HL-60 (cell line): ENCODE measurements at regions not wholly inside any gene's neighbourhood (a gene's known extent, or its start where the extent isn't known, plus 50 kb on each side); places are given as distances from the start of the nearest gene placed in this dataset.

Experiments
- DNase-seq, 2 experiments: peaks; one replicate each; pipeline ENCODE4 v3.0.0-alpha.2; 2010 to 2020; ENCODE audit warnings: low read depth in 1 of 2, low spot score in 1 of 2
- H3K27ac ChIP-seq: fragments of 250-450 bp; sonication (Bioruptor Pico); replicated peaks from 2 replicates; pipeline ENCODE4 v1.5.1; 2020; ENCODE audit warnings: mild to moderate bottlenecking, moderate library complexity
- H3K27me3 ChIP-seq: fragments of 250-450 bp; sonication (Bioruptor Pico); 2 replicates; pipeline ENCODE4 v1.5.1; 2021; ENCODE audit warnings: mild to moderate bottlenecking, moderate library complexity; ENCODE audit not compliant: insufficient read depth, poor library complexity, severe bottlenecking
- H3K4me3 ChIP-seq: replicated peaks from 2 replicates; pipeline ENCODE4 v1.5.1; 2011; ENCODE audit warnings: mild to moderate bottlenecking, control low read depth, low read length; ENCODE audit not compliant: insufficient read depth
- CTCF ChIP-seq: IDR thresholded peaks from one replicate; pipeline ENCODE4 v1.5.1; 2011; ENCODE audit warnings: low read length, control low read depth, inconsistent platforms; ENCODE audit not compliant: insufficient read depth
- GABPA ChIP-seq: IDR thresholded peaks from 2 replicates; pipeline ENCODE4 v1.6.1; 2012; ENCODE audit warnings: low read depth
- POLR2AphosphoS5 ChIP-seq: IDR thresholded peaks from 2 replicates; pipeline ENCODE4 v1.6.1; 2012; ENCODE audit warnings: low read depth
- REST ChIP-seq: IDR thresholded peaks from 2 replicates; pipeline ENCODE4 v1.6.1; 2012; ENCODE audit warnings: low read depth; ENCODE audit not compliant: insufficient replicate concordance
- SPI1 ChIP-seq: IDR thresholded peaks from 2 replicates; pipeline ENCODE4 v1.6.1; 2012; ENCODE audit warnings: low read depth, mild to moderate bottlenecking, borderline replicate concordance

GRCh38 chr20:6914986-6915385 lies 147.5 kb downstream of the BMP2 start:
- DNase-seq, result no peak
- Histone ChIP-seq H3K27me3 (no peaks in the 10 kb centered on the region), H3K27ac (no peak overlapping the region), H3K4me3 (no peak overlapping the region)
- TF ChIP-seq POLR2AphosphoS5 (no peak), SPI1 (no peak), REST (no peak), GABPA (no peak), CTCF (no peak)

- Histone ChIP-seq H3K4me3 (no peak overlapping the region), H3K27ac (no peak overlapping the region), H3K27me3 (no peaks in the 10 kb centered on the region)
- TF ChIP-seq CTCF, result no peak
- TF ChIP-seq SPI1, result peak; percentile 49; the same call in 1 of the 2 replicates
- no peak for DNase-seq
Measured at GRCh38 chr20:6916938-6917337, 149.5 kb downstream of the BMP2 start.

- no peaks in the 10 kb centered on the region for H3K27me3 ChIP-seq
Measured at GRCh38 chr20:6919792-6920468, 152.4 kb downstream of the BMP2 start.

More at GRCh38 chr20:6919792-6920468, 152.4 kb downstream of the BMP2 start:
- Histone ChIP-seq H3K4me3 (no peak overlapping the region), H3K27ac (no peak overlapping the region)
- TF ChIP-seq CTCF (no peak), REST (no peak), SPI1 (no peak), GABPA (no peak), POLR2AphosphoS5 (no peak)
- DNase-seq, result no peak
